Activated naive CD4-positive, alpha-beta T cell treated with anti-CD3 and anti-CD28 coated beads for 36 hours (primary cell): ENCODE measurements at regions not wholly inside any gene's neighbourhood (a gene's known extent, or its start where the extent isn't known, plus 50 kb on each side); places are given as distances from the start of the nearest gene placed in this dataset.

ENCODE experiments used
- CTCF ChIA-PET: fragments of 350-600 bp; sonication (Branson Sonifier 250); formaldehyde crosslinking; loops from one replicate; lab custom pipeline; 2021; ENCODE audit warnings: antibody characterized with exemption; lab: Charles Lee
- DNase-seq: peaks from one replicate; pipeline ENCODE4 v3.0.0-alpha.2; 2020
- H3K27ac Mint-ChIP-seq: one replicate; pipeline ENCODE4 v1.8.0; 2021; ENCODE audit warnings: mild to moderate bottlenecking, mixed read lengths
- H3K27me3 Mint-ChIP-seq: one replicate; pipeline ENCODE4 v1.8.0; 2021; ENCODE audit warnings: low read depth, mixed read lengths
- H3K36me3 Mint-ChIP-seq: one replicate; pipeline ENCODE4 v1.8.0; 2021; ENCODE audit warnings: low read depth, mixed read lengths
- H3K4me1 Mint-ChIP-seq: one replicate; pipeline ENCODE4 v1.8.0; 2021; ENCODE audit warnings: low read depth, mixed read lengths
- H3K4me3 Mint-ChIP-seq: one replicate; pipeline ENCODE4 v1.8.0; 2021; ENCODE audit warnings: mild to moderate bottlenecking, moderate library complexity, mixed read lengths
- H3K9me3 Mint-ChIP-seq: one replicate; pipeline ENCODE4 v1.8.0; 2021; ENCODE audit warnings: mixed read lengths
- intact Hi-C: fragments of 100-400 bp; cut with micrococcal nuclease; formaldehyde crosslinking; loops from one replicate; pipeline ENCODE4 v1.15.1; 2023

GRCh38 chr12:5292651-5293050 is 139.3 kb upstream of the NTF3 start:
- no peak for DNase-seq
- no peaks in the 10 kb centered on the region for H3K9me3 Mint-ChIP-seq
- no peaks in the 10 kb centered on the region for H3K27me3 Mint-ChIP-seq
- intact Hi-C loops: no loop called here
- H3K4me1 Mint-ChIP-seq: no peaks in the 10 kb centered on the region
- H3K27ac Mint-ChIP-seq: no peak overlapping the region
- no peak overlapping the region for H3K4me3 Mint-ChIP-seq
- CTCF ChIA-PET: no interaction called here
- no peaks in the 10 kb centered on the region for H3K36me3 Mint-ChIP-seq

GRCh38 chr12:5293773-5294172 is 138.1 kb upstream of the NTF3 start:
- no peak overlapping the region for H3K4me3 Mint-ChIP-seq
- no peaks in the 10 kb centered on the region for H3K9me3 Mint-ChIP-seq
- CTCF ChIA-PET: no interaction called here
- no peak overlapping the region for H3K27ac Mint-ChIP-seq
- no peaks in the 10 kb centered on the region for H3K4me1 Mint-ChIP-seq
- no peak for DNase-seq
- intact Hi-C loops: no loop called here
- H3K27me3 Mint-ChIP-seq: no peaks in the 10 kb centered on the region
- H3K36me3 Mint-ChIP-seq: no peaks in the 10 kb centered on the region

GRCh38 chr12:5294274-5295070 is 137.4 kb upstream of the NTF3 start:
- no peaks in the 10 kb centered on the region for H3K9me3 Mint-ChIP-seq
- intact Hi-C loops: no loop called here

GRCh38 chr12:5295151-5295550 is 136.8 kb upstream of the NTF3 start:
- H3K36me3 Mint-ChIP-seq: no peaks in the 10 kb centered on the region
- CTCF ChIA-PET: no interaction called here

More at GRCh38 chr12:5294274-5295070, 137.4 kb upstream of the NTF3 start:
- CTCF ChIA-PET: no interaction called here
- H3K4me1 Mint-ChIP-seq: no peaks in the 10 kb centered on the region
- H3K4me3 Mint-ChIP-seq: no peak overlapping the region
- DNase-seq: no peak
- no peak overlapping the region for H3K27ac Mint-ChIP-seq
- H3K27me3 Mint-ChIP-seq: peaks cover 2% of the 10 kb centered on the region
- no peaks in the 10 kb centered on the region for H3K36me3 Mint-ChIP-seq

GRCh38 chr12:5295996-5296395 is 135.9 kb upstream of the NTF3 start:
- Mint-ChIP-seq H3K27ac (no peak overlapping the region), H3K4me3 (no peak overlapping the region), H3K27me3 (peaks cover 3% of the 10 kb centered on the region), H3K4me1 (no peaks in the 10 kb centered on the region), H3K9me3 (no peaks in the 10 kb centered on the region), H3K36me3 (no peaks in the 10 kb centered on the region)
- CTCF ChIA-PET: no interaction called here
- DNase-seq: no peak
- intact Hi-C loops: no loop called here

More at GRCh38 chr12:5295151-5295550, 136.8 kb upstream of the NTF3 start:
- no peak overlapping the region for H3K4me3 Mint-ChIP-seq
- intact Hi-C loops: no loop called here
- H3K9me3 Mint-ChIP-seq: no peaks in the 10 kb centered on the region
- H3K27me3 Mint-ChIP-seq: peaks cover 2% of the 10 kb centered on the region
- H3K4me1 Mint-ChIP-seq: no peaks in the 10 kb centered on the region
- no peak for DNase-seq
- no peak overlapping the region for H3K27ac Mint-ChIP-seq

- intact Hi-C loops: no loop called here
- Mint-ChIP-seq H3K27me3 (peaks cover 9% of the 10 kb centered on the region), H3K9me3 (no peaks in the 10 kb centered on the region), H3K36me3 (no peaks in the 10 kb centered on the region), H3K4me1 (no peaks in the 10 kb centered on the region), H3K4me3 (no peak overlapping the region), H3K27ac (no peak overlapping the region)
- no peak for DNase-seq
- CTCF ChIA-PET: no interaction called here
Measured at GRCh38 chr12:5301539-5301938, 130.4 kb upstream of the NTF3 start.

GRCh38 chr12:5305425-5305824 is 126.5 kb upstream of the NTF3 start:
- Mint-ChIP-seq H3K27me3 (peaks cover 7% of the 10 kb centered on the region), H3K27ac (no peak overlapping the region), H3K4me3 (no peak overlapping the region), H3K9me3 (no peaks in the 10 kb centered on the region), H3K36me3 (no peaks in the 10 kb centered on the region), H3K4me1 (no peaks in the 10 kb centered on the region)
- no peak for DNase-seq
- CTCF ChIA-PET: no interaction called here
- intact Hi-C loops: no loop called here

GRCh38 chr12:5305886-5306545 is 125.9 kb upstream of the NTF3 start:
- CTCF ChIA-PET: no interaction called here
- H3K4me1 Mint-ChIP-seq: no peaks in the 10 kb centered on the region
- no peak for DNase-seq
- intact Hi-C loops: no loop called here
- H3K36me3 Mint-ChIP-seq: no peaks in the 10 kb centered on the region
- no peaks in the 10 kb centered on the region for H3K9me3 Mint-ChIP-seq
- H3K4me3 Mint-ChIP-seq: no peak overlapping the region
- H3K27me3 Mint-ChIP-seq: peaks cover 7% of the 10 kb centered on the region
- no peak overlapping the region for H3K27ac Mint-ChIP-seq

- Mint-ChIP-seq H3K4me1 (no peaks in the 10 kb centered on the region), H3K9me3 (no peaks in the 10 kb centered on the region), H3K27me3 (peaks cover 1% of the 10 kb centered on the region), H3K36me3 (no peaks in the 10 kb centered on the region), H3K27ac (no peak overlapping the region), H3K4me3 (no peak overlapping the region)
- intact Hi-C loops: no loop called here
- DNase-seq: no peak
- CTCF ChIA-PET: no interaction called here
Measured at GRCh38 chr12:5307065-5307464, 124.8 kb upstream of the NTF3 start.

- Mint-ChIP-seq H3K27ac (no peak overlapping the region), H3K4me1 (no peaks in the 10 kb centered on the region), H3K27me3 (peaks cover under 1% of the 10 kb centered on the region), H3K4me3 (no peak overlapping the region), H3K36me3 (no peaks in the 10 kb centered on the region), H3K9me3 (no peaks in the 10 kb centered on the region)
- no peak for DNase-seq
- CTCF ChIA-PET: no interaction called here
- intact Hi-C loops: no loop called here
Measured at GRCh38 chr12:5308216-5308615, 123.7 kb upstream of the NTF3 start.

GRCh38 chr12:5308996-5309395 is 122.9 kb upstream of the NTF3 start:
- Mint-ChIP-seq H3K27ac (no peak overlapping the region), H3K4me1 (no peaks in the 10 kb centered on the region), H3K27me3 (peaks cover 3% of the 10 kb centered on the region), H3K4me3 (no peak overlapping the region), H3K36me3 (no peaks in the 10 kb centered on the region), H3K9me3 (no peaks in the 10 kb centered on the region)
- CTCF ChIA-PET: no interaction called here
- no peak for DNase-seq
- intact Hi-C loops: no loop called here

- intact Hi-C loops: no loop called here
- H3K27ac Mint-ChIP-seq: no peak overlapping the region
- no peaks in the 10 kb centered on the region for H3K36me3 Mint-ChIP-seq
- H3K9me3 Mint-ChIP-seq: no peaks in the 10 kb centered on the region
- no peak overlapping the region for H3K4me3 Mint-ChIP-seq
- CTCF ChIA-PET: no interaction called here
- no peaks in the 10 kb centered on the region for H3K4me1 Mint-ChIP-seq
- peaks cover 3% of the 10 kb centered on the region for H3K27me3 Mint-ChIP-seq
- DNase-seq: no peak
Measured at GRCh38 chr12:5309654-5310053, 122.3 kb upstream of the NTF3 start.

GRCh38 chr12:5310151-5310550 is 121.8 kb upstream of the NTF3 start:
- H3K9me3 Mint-ChIP-seq: no peaks in the 10 kb centered on the region
- H3K4me3 Mint-ChIP-seq: no peak overlapping the region
- no peaks in the 10 kb centered on the region for H3K36me3 Mint-ChIP-seq
- CTCF ChIA-PET: no interaction called here
- no peaks in the 10 kb centered on the region for H3K4me1 Mint-ChIP-seq
- intact Hi-C loops: no loop called here
- no peak for DNase-seq
- H3K27me3 Mint-ChIP-seq: peaks cover 3% of the 10 kb centered on the region
- no peak overlapping the region for H3K27ac Mint-ChIP-seq
